ENCODE measurements at regions not wholly inside any gene's neighbourhood (a gene's known extent, or its start where the extent isn't known, plus 50 kb on each side); places are given as distances from the start of the nearest gene placed in this dataset.

- H3K23ac ChIP-seq (ENCODE audit: insufficient read length) = no peak overlapping the region
- H2AFZ ChIP-seq (ENCODE audit: low read length) = no peak overlapping the region
- TF ChIP-seq SP2 (IDR thresholded peaks at IDR 0.05; ENCODE audit: low read length) = no peak
- TF ChIP-seq TEAD4 (IDR thresholded peaks at IDR 0.05; ENCODE audit: low read depth, low read length) = no peak
- no peak for TF ChIP-seq HDAC2 (IDR thresholded peaks at IDR 0.05; ENCODE audit: borderline replicate concordance in 1 of 2, low read depth in 2 of 2, low read length in 2 of 2)
- TF ChIP-seq MAFK (IDR thresholded peaks at IDR 0.05; ENCODE audit: low read depth, low read length) = no peak
- TF ChIP-seq CEBPB (IDR thresholded peaks at IDR 0.05; ENCODE audit: low read depth, low read length) = no peak
- TF ChIP-seq RAD21 (IDR thresholded peaks at IDR 0.05 in 1 of 2, conservative IDR thresholded peaks at IDR 0.05 in 1 of 2; ENCODE audit: low read depth in 2 of 2, low read length in 2 of 2) = no peak
- no peak for TF ChIP-seq FOSL1 (IDR thresholded peaks at IDR 0.05; ENCODE audit: insufficient read depth, low read depth, low read length)
- no peak for TF ChIP-seq ASH2L (IDR thresholded peaks at IDR 0.05; ENCODE audit: low read length)
- no peak for TF ChIP-seq TCF12 (IDR thresholded peaks at IDR 0.05; ENCODE audit: low read depth, low read length)
- TF ChIP-seq CHD2 (IDR thresholded peaks at IDR 0.05; ENCODE audit: low read length) = no peak
- no peak overlapping the region for H2AK5ac ChIP-seq (ENCODE audit: low read depth, low read length)
- no peak overlapping the region for H3K14ac ChIP-seq (ENCODE audit: insufficient read length)
- H2BK120ac ChIP-seq (replicated peaks; ENCODE audit: low read depth, low read length) = no peak overlapping the region
- H3K79me2 ChIP-seq (ENCODE audit: control insufficient read depth in 1 of 2, insufficient read depth in 2 of 2, low read length in 2 of 2) = no peaks in the 10 kb centered on the region
- no peak overlapping the region for H4K8ac ChIP-seq (ENCODE audit: extremely low read depth, insufficient read depth, low read length)
- no peaks in the 10 kb centered on the region; a peak in 2 of 7 replicates for H3K4me1 ChIP-seq (replicated peaks in 1 of 4; ENCODE audit: control insufficient read depth in 3 of 4, insufficient read depth in 4 of 4, low read length in 3 of 4)
- no peak overlapping the region for H3K18ac ChIP-seq (ENCODE audit: extremely low read depth, low read length)
- no peak overlapping the region for H3K4ac ChIP-seq (replicated peaks; ENCODE audit: insufficient read length, low read depth, low read length)
- no peak overlapping the region for H2BK12ac ChIP-seq (ENCODE audit: low read depth, low read length)
- no peaks in the 10 kb centered on the region for H3K23me2 ChIP-seq (ENCODE audit: low read depth, low read length)
- no peak overlapping the region for H3K4me3 ChIP-seq (ENCODE audit: extremely low read depth in 1 of 4, insufficient read depth in 2 of 4, low read depth in 3 of 4, low read length in 4 of 4)
- no peak overlapping the region for H3K4me2 ChIP-seq (ENCODE audit: insufficient read depth in 1 of 2, low read depth in 2 of 2, low read length in 2 of 2)
- ChIA-PET POLR2A (ENCODE audit: partially characterized antibody) (no interaction called here), CTCF (ENCODE audit: partially characterized antibody) (interaction anchor here (0.9 to 1.0 kb wide), 2 partner anchors 16 to 604 kb away, joined by 3 read pairs; no protein-coding TSS in a partner anchor)
- no peak overlapping the region for H3K9ac ChIP-seq (replicated peaks in 1 of 4; ENCODE audit: extremely low read depth in 1 of 4, low read depth in 3 of 4, low read length in 3 of 4)
- no peak overlapping the region for H2BK20ac ChIP-seq (ENCODE audit: low read length)
- H3K27me3 ChIP-seq (replicated peaks in 1 of 4; ENCODE audit: control insufficient read depth in 3 of 4, extremely low read depth in 1 of 4, insufficient read depth in 3 of 4, low read length in 3 of 4) = peaks cover 0 to 2% (median 0%) of the 10 kb centered on the region in 4 experiments; a peak in 1 of 7 replicates
- DNase-seq (ENCODE audit: low read depth in 1 of 2, low spot score in 2 of 2) (no peak), FAIRE-seq (no peak)
- no peak overlapping the region for H2BK5ac ChIP-seq (ENCODE audit: low read depth, low read length)
- H3K79me1 ChIP-seq (ENCODE audit: low read depth, low read length) = no peaks in the 10 kb centered on the region
- H3K9me3 ChIP-seq (ENCODE audit: insufficient read depth in 2 of 2, low read depth in 1 of 2, low read length in 1 of 2) = no peaks in the 10 kb centered on the region
- H3K56ac ChIP-seq (replicated peaks; ENCODE audit: insufficient read length, low read depth, low read length) = no peak overlapping the region
- H3K27ac ChIP-seq (ENCODE audit: low read depth, low read length) = no peak overlapping the region
- no peaks in the 10 kb centered on the region for H3K36me3 ChIP-seq (ENCODE audit: control insufficient read depth in 2 of 4, insufficient read depth in 4 of 4, low read length in 3 of 4)
- no peak overlapping the region for H4K5ac ChIP-seq (ENCODE audit: insufficient read length, low read depth, low read length)
- no peak overlapping the region for H4K91ac ChIP-seq (replicated peaks; ENCODE audit: insufficient read length, low read length)
- H2BK15ac ChIP-seq (ENCODE audit: low read length) = no peak overlapping the region
- no peaks in the 10 kb centered on the region for H4K20me1 ChIP-seq (replicated peaks in 1 of 2; ENCODE audit: control insufficient read depth in 1 of 2, insufficient read depth in 2 of 2, low read length in 2 of 2)
These were observed 343.9 kb upstream of the THRB start for GRCh38 chr3:24838533-24838932.

Measured in H1 (cell line).